GM21381 (cell line): ENCODE measurements at regions not wholly inside any gene's neighbourhood (a gene's known extent, or its start where the extent isn't known, plus 50 kb on each side); places are given as distances from the start of the nearest gene placed in this dataset.

Experiments used
- ATAC-seq: cut with Tn5 transposase; IDR thresholded peaks from one replicate; pipeline ENCODE4 v1.9.1; 2021; ENCODE audit warnings: mild to moderate bottlenecking, moderate library complexity; ENCODE audit not compliant: unreplicated experiment

GRCh38 chr15:77688693-77689092 lies 56.0 kb upstream of the LINGO1 start:
- no peak for ATAC-seq

GRCh38 chr15:77688266-77688665 lies 55.6 kb upstream of the LINGO1 start:
- ATAC-seq, result no peak

GRCh38 chr15:77685082-77685815 lies 52.5 kb upstream of the LINGO1 start:
- no peak for ATAC-seq

GRCh38 chr15:77684341-77685081 lies 51.8 kb upstream of the LINGO1 start:
- ATAC-seq, result no peak

GRCh38 chr15:77682564-77682963 lies 49.9 kb upstream of the LINGO1 start:
- no peak for ATAC-seq
